ENCODE measurements at regions not wholly inside any gene's neighbourhood (a gene's known extent, or its start where the extent isn't known, plus 50 kb on each side); places are given as distances from the start of the nearest gene placed in this dataset.

DNA sequence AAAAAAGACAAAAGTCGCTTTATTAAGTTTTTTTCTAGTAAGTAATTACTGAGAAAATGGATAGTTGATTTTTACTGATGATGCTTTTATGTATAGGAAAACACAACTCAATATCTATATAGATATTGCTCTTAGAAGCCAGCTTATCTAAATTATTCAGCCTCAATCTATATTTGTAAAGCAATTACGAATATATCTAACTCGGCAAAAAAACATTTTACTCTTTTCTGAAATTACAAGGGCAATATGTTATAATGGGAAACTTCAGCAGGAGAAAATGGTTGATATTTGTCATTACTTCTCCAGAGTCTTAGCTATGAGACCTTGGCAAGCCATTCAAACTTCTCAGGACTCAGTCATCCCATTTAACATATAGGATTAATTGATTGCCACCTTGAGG lies 228.5 kb downstream of the SLC7A11 start:
- ATAC-seq (no peak), DNase-seq (no peak)
- no peak overlapping the region for H3K27ac Mint-ChIP-seq
- POLR2A ChIA-PET, result no interaction called here
- CTCF ChIA-PET, result no interaction called here
- no peaks in the 10 kb centered on the region for H3K27me3 Mint-ChIP-seq
- H3K9me3 Mint-ChIP-seq (ENCODE audit: low read depth), result no peaks in the 10 kb centered on the region
- intact Hi-C loops (cut with DNase I, micrococcal nuclease), result no loop called here
- H3K4me3 Mint-ChIP-seq, result no peak overlapping the region
- H3K4me1 Mint-ChIP-seq, result no peaks in the 10 kb centered on the region
- no peaks in the 10 kb centered on the region for H3K36me3 Mint-ChIP-seq (ENCODE audit: low read depth)

DNA sequence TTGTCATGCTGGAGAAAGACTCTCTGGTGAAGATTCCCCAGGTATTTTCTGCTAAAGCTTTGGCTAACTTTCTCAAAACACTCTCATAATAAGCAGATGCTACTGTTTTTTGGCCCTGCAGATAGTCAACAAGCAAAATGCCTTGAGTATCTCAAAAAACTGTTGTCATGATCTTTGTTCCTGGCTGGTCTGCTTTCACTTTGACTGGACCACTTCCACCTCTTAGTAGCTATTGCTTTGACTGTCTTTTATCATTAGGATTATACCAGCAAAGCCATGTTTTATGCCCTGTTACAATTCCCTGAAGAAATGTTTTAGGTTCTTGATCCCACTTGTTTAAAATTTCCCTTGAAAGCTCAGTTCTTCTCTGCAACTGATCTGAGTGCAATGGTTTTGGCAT lies 231.5 kb downstream of the SLC7A11 start:
- CTCF ChIA-PET, result no interaction called here
- ATAC-seq (no peak), DNase-seq (no peak)
- intact Hi-C loops (cut with DNase I, micrococcal nuclease), result no loop called here
- no peaks in the 10 kb centered on the region for H3K27me3 Mint-ChIP-seq
- H3K27ac Mint-ChIP-seq, result no peak overlapping the region
- no peak overlapping the region for H3K4me3 Mint-ChIP-seq
- no peaks in the 10 kb centered on the region for H3K4me1 Mint-ChIP-seq
- H3K36me3 Mint-ChIP-seq (ENCODE audit: low read depth), result no peaks in the 10 kb centered on the region
- POLR2A ChIA-PET, result no interaction called here
- no peaks in the 10 kb centered on the region for H3K9me3 Mint-ChIP-seq (ENCODE audit: low read depth)

DNA sequence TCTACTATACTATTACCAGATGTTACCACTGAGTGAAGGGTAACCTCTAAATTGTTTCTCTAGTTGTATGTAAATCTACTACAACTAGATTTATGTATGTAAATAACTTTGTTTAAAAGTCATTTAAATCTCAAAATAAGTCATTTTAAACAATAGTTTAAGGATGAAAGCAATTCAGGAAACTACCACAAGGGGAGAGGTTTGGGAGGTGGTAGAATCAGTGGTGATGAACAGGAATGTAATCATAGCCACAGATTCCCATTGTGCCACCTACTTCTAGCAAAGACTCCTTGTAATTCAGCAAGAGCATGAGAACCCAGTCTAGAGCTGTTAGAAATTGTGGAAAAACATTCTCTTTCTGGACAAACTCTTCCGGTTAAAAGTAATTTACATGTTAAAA lies 234.6 kb downstream of the SLC7A11 start:
- Mint-ChIP-seq H3K27ac (no peak overlapping the region), H3K9me3 (ENCODE audit: low read depth) (peaks cover 3% of the 10 kb centered on the region), H3K27me3 (no peaks in the 10 kb centered on the region), H3K4me3 (no peak overlapping the region), H3K4me1 (no peaks in the 10 kb centered on the region), H3K36me3 (ENCODE audit: low read depth) (no peaks in the 10 kb centered on the region)
- ChIA-PET POLR2A (no interaction called here), CTCF (no interaction called here)
- intact Hi-C loops (cut with DNase I, micrococcal nuclease), result no loop called here
- ATAC-seq (no peak), DNase-seq (no peak)

DNA sequence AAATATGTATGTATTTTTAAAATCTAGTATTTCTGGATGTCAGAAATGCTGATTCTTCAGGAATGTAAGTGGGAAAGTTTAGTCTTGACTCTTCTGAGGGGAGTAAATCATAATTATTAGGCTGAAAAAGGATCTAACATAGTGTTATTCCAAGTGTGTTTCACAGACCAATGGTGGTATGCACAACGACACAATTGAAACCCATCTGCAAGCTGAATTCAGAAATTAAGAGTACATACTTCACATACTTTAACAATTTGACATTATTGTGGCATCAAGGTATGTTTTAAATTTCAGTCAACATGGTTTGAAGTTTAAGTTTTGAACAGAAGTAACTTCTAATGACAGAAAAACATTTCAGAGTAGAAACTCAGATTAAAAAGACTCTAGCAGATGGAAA lies 236.7 kb downstream of the SLC7A11 start:
- no peaks in the 10 kb centered on the region for H3K27me3 Mint-ChIP-seq
- CTCF ChIA-PET, result no interaction called here
- H3K27ac Mint-ChIP-seq, result no peak overlapping the region
- POLR2A ChIA-PET, result no interaction called here
- no peak overlapping the region for H3K4me3 Mint-ChIP-seq
- ATAC-seq, result no peak
- no peaks in the 10 kb centered on the region for H3K36me3 Mint-ChIP-seq (ENCODE audit: low read depth)
- H3K9me3 Mint-ChIP-seq (ENCODE audit: low read depth), result peaks cover 3% of the 10 kb centered on the region
- no peaks in the 10 kb centered on the region for H3K4me1 Mint-ChIP-seq
- intact Hi-C loops (cut with DNase I, micrococcal nuclease), result no loop called here
- no peak for DNase-seq

DNA sequence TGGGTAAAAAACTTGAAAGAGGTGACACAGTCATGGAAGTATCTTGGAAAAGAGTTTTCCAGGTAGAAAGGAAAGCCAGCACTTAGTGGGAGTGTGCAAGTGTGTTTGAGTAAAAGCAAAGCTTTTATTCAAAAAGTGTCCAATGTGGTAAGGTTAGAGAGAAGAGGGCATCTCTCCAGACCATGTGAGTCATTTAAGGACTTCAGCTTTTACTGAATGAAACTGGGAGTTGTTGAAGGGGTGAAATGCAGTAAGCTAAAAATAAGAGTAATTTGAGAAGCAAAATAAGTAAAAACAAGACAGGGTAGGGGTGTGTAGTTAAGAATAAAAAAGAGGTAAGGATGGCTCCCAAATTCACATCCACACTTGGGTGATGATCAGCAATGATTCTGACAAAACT lies 238.9 kb downstream of the SLC7A11 start:
- intact Hi-C loops (cut with DNase I, micrococcal nuclease), result no loop called here
- Mint-ChIP-seq H3K4me1 (no peaks in the 10 kb centered on the region), H3K36me3 (ENCODE audit: low read depth) (no peaks in the 10 kb centered on the region), H3K9me3 (ENCODE audit: low read depth) (peaks cover 3% of the 10 kb centered on the region), H3K27me3 (no peaks in the 10 kb centered on the region), H3K4me3 (no peak overlapping the region), H3K27ac (no peak overlapping the region)
- no peak for DNase-seq
- POLR2A ChIA-PET, result no interaction called here
- ATAC-seq, result no peak
- CTCF ChIA-PET, result no interaction called here

DNA sequence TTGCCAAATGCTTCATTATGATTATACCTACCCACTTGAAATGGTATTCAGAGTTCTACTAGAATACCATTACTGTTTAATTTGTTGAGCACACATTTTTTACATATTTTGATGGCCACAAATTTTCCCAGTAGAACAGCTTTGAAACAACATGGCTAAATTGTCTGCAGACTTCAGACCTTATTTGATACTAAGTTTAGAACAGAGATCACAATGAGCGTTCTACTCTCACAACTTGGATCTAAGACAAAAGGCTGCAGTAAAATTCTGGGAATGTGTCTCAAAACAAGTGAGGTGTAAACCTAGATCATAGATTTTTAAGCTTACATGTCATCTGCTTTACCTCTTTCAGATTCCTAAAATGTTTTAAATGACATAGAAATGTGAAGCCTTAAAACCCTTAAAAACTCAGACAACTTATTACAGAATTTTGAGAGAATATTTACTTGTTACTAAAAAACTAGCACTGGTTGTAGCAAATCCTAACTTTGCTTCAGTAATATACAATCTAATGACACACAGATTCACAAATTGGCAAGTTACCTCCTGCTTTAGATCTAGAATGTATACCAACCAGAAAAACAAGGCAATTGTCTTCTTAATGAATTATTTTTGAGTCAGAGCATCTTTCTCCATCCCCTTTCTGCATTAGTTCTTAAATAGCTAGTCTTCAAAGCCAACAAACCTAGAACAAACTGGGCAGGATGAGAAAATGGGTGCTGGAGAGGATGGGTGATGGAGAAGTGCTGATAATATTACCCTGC lies 243.3 kb downstream of the SLC7A11 start:
- H3K4me1 Mint-ChIP-seq, result no peaks in the 10 kb centered on the region
- H3K27me3 Mint-ChIP-seq, result no peaks in the 10 kb centered on the region
- ATAC-seq, result no peak
- H3K27ac Mint-ChIP-seq, result no peak overlapping the region
- no peak overlapping the region for H3K4me3 Mint-ChIP-seq
- DNase-seq, result no peak
- H3K9me3 Mint-ChIP-seq (ENCODE audit: low read depth), result peaks cover 3% of the 10 kb centered on the region
- no peaks in the 10 kb centered on the region for H3K36me3 Mint-ChIP-seq (ENCODE audit: low read depth)
- intact Hi-C loops (cut with DNase I, micrococcal nuclease), result no loop called here
- ChIA-PET CTCF (no interaction called here), POLR2A (no interaction called here)

DNA sequence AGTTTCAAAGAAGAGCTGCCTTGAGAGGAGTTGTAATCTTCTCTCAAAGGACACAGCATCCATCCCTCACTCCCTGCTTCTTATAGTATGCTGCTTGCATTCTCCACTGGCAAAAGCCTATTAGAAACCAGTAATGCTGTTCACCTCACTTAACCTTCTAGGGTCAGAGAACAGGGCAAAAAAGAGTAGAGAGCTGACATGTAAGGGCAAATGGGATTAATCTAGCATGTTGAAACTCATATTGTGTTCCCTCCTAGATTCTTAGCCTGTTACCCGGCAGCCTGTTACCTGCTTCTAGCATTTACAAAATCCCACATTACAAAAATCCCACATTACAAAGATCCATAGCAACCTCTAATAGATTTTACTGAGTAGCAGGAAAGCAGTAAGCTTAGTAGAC lies 244.7 kb downstream of the SLC7A11 start:
- CTCF ChIA-PET, result no interaction called here
- intact Hi-C loops (cut with DNase I, micrococcal nuclease), result no loop called here
- POLR2A ChIA-PET, result no interaction called here
- Mint-ChIP-seq H3K9me3 (ENCODE audit: low read depth) (no peaks in the 10 kb centered on the region), H3K36me3 (ENCODE audit: low read depth) (no peaks in the 10 kb centered on the region), H3K27me3 (no peaks in the 10 kb centered on the region), H3K27ac (no peak overlapping the region), H3K4me3 (no peak overlapping the region), H3K4me1 (no peaks in the 10 kb centered on the region)
- no peak for ATAC-seq
- DNase-seq, result no peak

DNA sequence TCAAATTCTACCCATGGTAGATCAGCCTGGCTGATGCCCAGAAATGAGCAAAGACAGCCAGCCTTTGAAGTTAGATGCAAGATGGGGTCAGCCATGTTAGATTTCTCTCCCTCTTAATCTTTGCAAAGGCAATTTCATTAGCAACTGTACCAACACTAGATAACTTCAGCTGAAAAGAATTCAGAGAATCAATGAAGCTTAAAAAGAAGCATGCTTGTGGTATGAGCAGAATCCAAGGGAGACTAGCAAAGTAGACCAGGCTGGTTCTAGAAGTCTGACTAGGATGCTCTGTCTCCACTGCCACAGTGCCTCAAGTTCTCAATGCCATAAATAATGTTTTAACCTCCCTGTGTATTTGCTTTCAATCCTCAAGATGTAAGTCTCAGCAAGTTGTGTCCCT lies 247.3 kb downstream of the SLC7A11 start:
- DNase-seq (no peak), ATAC-seq (no peak)
- no peaks in the 10 kb centered on the region for H3K4me1 Mint-ChIP-seq
- no peak overlapping the region for H3K4me3 Mint-ChIP-seq
- no peak overlapping the region for H3K27ac Mint-ChIP-seq
- H3K36me3 Mint-ChIP-seq (ENCODE audit: low read depth), result no peaks in the 10 kb centered on the region
- no peaks in the 10 kb centered on the region for H3K9me3 Mint-ChIP-seq (ENCODE audit: low read depth)
- CTCF ChIA-PET, result no interaction called here
- no peaks in the 10 kb centered on the region for H3K27me3 Mint-ChIP-seq
- POLR2A ChIA-PET, result no interaction called here
- intact Hi-C loops (cut with DNase I, micrococcal nuclease), result no loop called here

DNA sequence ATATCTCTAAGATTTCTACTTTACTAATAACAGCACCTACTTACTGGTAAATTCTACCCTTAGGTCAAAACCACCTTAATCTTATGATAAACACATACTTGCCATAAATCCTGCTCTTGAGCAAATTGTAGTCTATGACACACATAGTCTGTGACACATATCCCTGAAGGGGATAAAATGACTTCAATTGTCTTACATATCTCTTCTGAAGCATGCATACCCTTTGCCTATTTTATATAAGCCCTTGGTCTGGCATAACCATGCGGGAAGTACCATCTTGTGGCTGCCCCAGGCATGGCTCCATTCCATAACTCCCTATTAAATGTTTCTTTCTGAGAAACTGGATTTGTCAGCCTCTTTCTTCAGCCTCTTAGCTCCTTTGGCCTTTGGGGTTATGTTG lies 248.9 kb downstream of the SLC7A11 start:
- ChIA-PET CTCF (no interaction called here), POLR2A (no interaction called here)
- ATAC-seq (no peak), DNase-seq (no peak)
- intact Hi-C loops (cut with DNase I, micrococcal nuclease), result no loop called here
- Mint-ChIP-seq H3K4me1 (no peaks in the 10 kb centered on the region), H3K36me3 (ENCODE audit: low read depth) (no peaks in the 10 kb centered on the region), H3K27ac (no peak overlapping the region), H3K9me3 (ENCODE audit: low read depth) (no peaks in the 10 kb centered on the region), H3K27me3 (no peaks in the 10 kb centered on the region), H3K4me3 (no peak overlapping the region)

DNA sequence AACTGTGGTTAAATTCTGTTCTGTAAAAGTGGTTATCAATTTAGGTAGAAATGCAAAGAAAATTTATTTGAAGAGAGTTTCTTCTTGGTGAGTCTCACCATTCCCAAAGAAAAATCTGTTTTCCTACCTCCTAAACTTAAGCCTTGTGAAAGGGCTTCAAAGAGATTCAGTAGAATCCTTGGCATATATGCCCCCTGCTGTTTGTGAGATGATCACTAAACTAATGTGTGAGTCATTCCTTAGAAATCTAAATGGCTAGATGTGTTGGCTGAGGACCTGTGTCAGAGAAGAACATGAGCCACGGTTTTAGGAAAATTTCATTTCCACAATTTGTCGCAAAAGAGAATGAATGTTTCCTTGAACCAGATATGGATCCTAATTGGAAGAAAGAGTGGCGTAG lies 260.9 kb downstream of the SLC7A11 start:
- Mint-ChIP-seq H3K4me3 (no peak overlapping the region), H3K27ac (no peak overlapping the region), H3K36me3 (ENCODE audit: low read depth) (no peaks in the 10 kb centered on the region), H3K27me3 (no peaks in the 10 kb centered on the region), H3K4me1 (no peaks in the 10 kb centered on the region), H3K9me3 (ENCODE audit: low read depth) (peaks cover 4% of the 10 kb centered on the region)
- no peak for DNase-seq
- POLR2A ChIA-PET, result no interaction called here
- intact Hi-C loops (cut with DNase I, micrococcal nuclease), result no loop called here
- ATAC-seq, result no peak
- CTCF ChIA-PET, result no interaction called here

DNA sequence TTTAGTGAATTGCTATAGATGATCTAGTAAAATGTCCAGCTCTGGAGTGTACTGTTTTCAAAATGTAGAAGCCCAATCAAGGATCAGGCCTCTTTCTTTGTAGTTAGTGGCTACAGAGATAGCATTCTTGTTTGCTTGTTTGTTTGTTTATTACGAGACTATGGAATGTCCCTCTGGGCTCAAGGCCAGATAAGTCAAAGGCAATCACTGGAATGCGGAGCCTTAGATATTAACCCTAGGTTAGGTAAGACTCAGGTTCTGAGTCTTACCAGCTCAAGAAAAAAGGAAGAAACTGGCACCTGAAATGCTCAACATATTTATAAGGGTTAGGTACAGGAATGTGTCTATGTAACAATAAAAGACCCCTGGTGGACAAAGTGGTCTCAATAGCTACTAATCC lies 261.5 kb downstream of the SLC7A11 start:
- Mint-ChIP-seq H3K9me3 (ENCODE audit: low read depth) (peaks cover 4% of the 10 kb centered on the region), H3K27ac (no peak overlapping the region), H3K4me3 (no peak overlapping the region), H3K4me1 (no peaks in the 10 kb centered on the region), H3K36me3 (ENCODE audit: low read depth) (no peaks in the 10 kb centered on the region), H3K27me3 (no peaks in the 10 kb centered on the region)
- ChIA-PET POLR2A (no interaction called here), CTCF (no interaction called here)
- intact Hi-C loops (cut with DNase I, micrococcal nuclease), result no loop called here
- DNase-seq, result no peak
- ATAC-seq, result no peak

DNA sequence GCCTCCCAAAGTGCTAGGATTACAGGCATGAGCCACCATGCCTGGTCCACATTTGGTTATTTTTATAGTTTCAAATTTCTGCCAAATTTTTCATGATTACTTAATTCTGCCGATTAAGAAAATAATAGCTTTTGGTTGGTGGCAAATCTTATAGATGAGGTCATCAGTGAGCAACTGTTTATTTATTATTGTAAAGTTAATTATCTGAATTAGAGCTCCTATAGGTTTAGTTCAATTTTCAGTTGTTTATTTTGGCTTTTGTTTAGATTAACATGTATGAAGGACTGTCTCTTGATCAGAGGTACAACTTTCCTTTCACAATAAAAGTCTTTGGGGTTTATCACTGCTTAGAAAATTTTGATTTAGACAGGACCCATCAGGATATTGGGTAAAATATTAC lies 262.2 kb downstream of the SLC7A11 start:
- no peak for ATAC-seq
- POLR2A ChIA-PET, result no interaction called here
- intact Hi-C loops (cut with DNase I, micrococcal nuclease), result no loop called here
- no peaks in the 10 kb centered on the region for H3K27me3 Mint-ChIP-seq
- no peaks in the 10 kb centered on the region for H3K4me1 Mint-ChIP-seq
- no peak overlapping the region for H3K27ac Mint-ChIP-seq
- H3K36me3 Mint-ChIP-seq (ENCODE audit: low read depth), result no peaks in the 10 kb centered on the region
- no peak for DNase-seq
- H3K9me3 Mint-ChIP-seq (ENCODE audit: low read depth), result peaks cover 6% of the 10 kb centered on the region
- no peak overlapping the region for H3K4me3 Mint-ChIP-seq
- CTCF ChIA-PET, result no interaction called here

Measured in activated CD4-positive, alpha-beta T cell treated with anti-CD3 and anti-CD28 coated beads for 36 hours (primary cell).